ENCODE measurements at regions not wholly inside any gene's neighbourhood (a gene's known extent, or its start where the extent isn't known, plus 50 kb on each side); places are given as distances from the start of the nearest gene placed in this dataset.

DNA sequence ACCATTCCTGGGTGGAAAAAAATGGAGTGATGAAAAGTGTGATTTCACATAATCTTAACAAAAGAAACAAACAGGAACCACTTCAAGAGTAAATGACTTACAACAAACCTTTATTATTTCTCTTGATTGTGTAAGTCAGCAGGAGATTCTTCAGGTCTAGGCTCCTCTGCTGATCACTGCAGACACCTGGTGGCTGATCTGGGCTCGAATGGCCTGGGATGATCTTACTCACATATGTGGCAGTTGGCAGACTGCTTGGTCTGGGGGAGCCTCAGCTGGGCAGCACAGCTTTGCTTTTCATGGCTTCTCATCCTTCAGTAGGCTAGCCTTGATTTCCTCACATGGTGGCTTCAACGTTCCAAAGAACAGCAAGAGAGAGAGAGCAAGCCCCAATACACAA lies 215.4 kb upstream of the PRICKLE1 start:
- WGBS (ENCODE audit: low lambda C conversion rate, missing lambda C conversion rate): 75% methylated on average over 2 of the region's 2 CpGs
- no peaks in the 10 kb centered on the region for H3K27me3 ChIP-seq
- peaks cover 14% of the 10 kb centered on the region for H3K4me1 ChIP-seq (ENCODE audit: insufficient read depth)

DNA sequence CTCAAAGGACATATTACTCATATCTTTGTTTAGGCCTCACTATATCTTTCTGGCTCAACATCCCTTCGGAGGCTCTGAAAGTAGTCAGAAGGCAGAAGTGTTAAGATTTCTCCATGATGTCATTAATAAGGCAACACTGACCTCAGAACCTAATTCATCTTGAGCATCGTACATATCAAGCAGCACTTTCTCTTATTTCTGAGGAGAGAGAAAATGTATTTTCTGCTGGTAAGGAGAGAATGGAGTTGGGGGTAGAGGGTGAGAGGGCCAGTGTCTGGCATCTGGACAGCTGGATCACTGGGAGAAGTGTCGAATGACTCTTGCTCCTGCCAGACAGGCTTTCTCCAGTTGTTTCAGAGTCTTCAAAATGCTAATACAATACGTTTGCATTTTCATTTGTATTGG lies 213.2 kb upstream of the PRICKLE1 start:
- Histone ChIP-seq H3K4me1 (ENCODE audit: insufficient read depth) (peaks cover 8% of the 10 kb centered on the region), H3K4me2 (no peak overlapping the region), H3K4me3 (no peak overlapping the region), H2AFZ (no peak overlapping the region), H3K9me3 (ENCODE audit: low read depth) (no peaks in the 10 kb centered on the region), H3K27ac (peak overlapping the region; percentile 9), H3K9me2 (replicated peaks; ENCODE audit: insufficient read depth) (no peaks in the 10 kb centered on the region), H3K27me3 (no peaks in the 10 kb centered on the region), H4K20me1 (ENCODE audit: insufficient read depth, poor library complexity, severe bottlenecking) (no peaks in the 10 kb centered on the region), H3K36me3 (replicated peaks; ENCODE audit: insufficient read depth, low read depth) (no peaks in the 10 kb centered on the region), H3K79me2 (no peaks in the 10 kb centered on the region)
- 50% methylated on average over 4 of the region's 4 CpGs for WGBS (ENCODE audit: low lambda C conversion rate, missing lambda C conversion rate)
- no peak for TF ChIP-seq EZH2phosphoT487 (IDR thresholded peaks at IDR 0.05; ENCODE audit: low read depth, severe bottlenecking, unreplicated experiment)
- no peak for TF ChIP-seq EZH2 (IDR thresholded peaks at IDR 0.05; ENCODE audit: borderline replicate concordance)
- TF ChIP-seq, protein P1, sequence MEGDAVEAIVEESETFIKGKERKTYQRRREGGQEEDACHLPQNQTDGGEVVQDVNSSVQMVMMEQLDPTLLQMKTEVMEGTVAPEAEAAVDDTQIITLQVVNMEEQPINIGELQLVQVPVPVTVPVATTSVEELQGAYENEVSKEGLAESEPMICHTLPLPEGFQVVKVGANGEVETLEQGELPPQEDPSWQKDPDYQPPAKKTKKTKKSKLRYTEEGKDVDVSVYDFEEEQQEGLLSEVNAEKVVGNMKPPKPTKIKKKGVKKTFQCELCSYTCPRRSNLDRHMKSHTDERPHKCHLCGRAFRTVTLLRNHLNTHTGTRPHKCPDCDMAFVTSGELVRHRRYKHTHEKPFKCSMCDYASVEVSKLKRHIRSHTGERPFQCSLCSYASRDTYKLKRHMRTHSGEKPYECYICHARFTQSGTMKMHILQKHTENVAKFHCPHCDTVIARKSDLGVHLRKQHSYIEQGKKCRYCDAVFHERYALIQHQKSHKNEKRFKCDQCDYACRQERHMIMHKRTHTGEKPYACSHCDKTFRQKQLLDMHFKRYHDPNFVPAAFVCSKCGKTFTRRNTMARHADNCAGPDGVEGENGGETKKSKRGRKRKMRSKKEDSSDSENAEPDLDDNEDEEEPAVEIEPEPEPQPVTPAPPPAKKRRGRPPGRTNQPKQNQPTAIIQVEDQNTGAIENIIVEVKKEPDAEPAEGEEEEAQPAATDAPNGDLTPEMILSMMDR (IDR thresholded peaks at IDR 0.05; ENCODE audit: poor library complexity): no peak
- DNase-seq (ENCODE audit: low spot score): no peak

More for the DNA sequence above, 215.4 kb upstream of the PRICKLE1 start:
- no peaks in the 10 kb centered on the region for H3K9me2 ChIP-seq (replicated peaks; ENCODE audit: insufficient read depth)
- no peaks in the 10 kb centered on the region for H3K9me3 ChIP-seq (ENCODE audit: low read depth)
- H3K27ac ChIP-seq: no peak overlapping the region
- H2AFZ ChIP-seq: no peak overlapping the region
- no peak overlapping the region for H3K4me3 ChIP-seq
- TF ChIP-seq EZH2phosphoT487 (IDR thresholded peaks at IDR 0.05; ENCODE audit: low read depth, severe bottlenecking, unreplicated experiment): no peak
- TF ChIP-seq EZH2 (IDR thresholded peaks at IDR 0.05; ENCODE audit: borderline replicate concordance): no peak
- TF ChIP-seq, protein P1 (IDR thresholded peaks at IDR 0.05; ENCODE audit: poor library complexity): no peak
- no peaks in the 10 kb centered on the region for H3K79me2 ChIP-seq
- H3K4me2 ChIP-seq: no peak overlapping the region
- no peaks in the 10 kb centered on the region for H3K36me3 ChIP-seq (replicated peaks; ENCODE audit: insufficient read depth, low read depth)
- no peak for DNase-seq (ENCODE audit: low spot score)
- H4K20me1 ChIP-seq (ENCODE audit: insufficient read depth, poor library complexity, severe bottlenecking): no peaks in the 10 kb centered on the region

DNA sequence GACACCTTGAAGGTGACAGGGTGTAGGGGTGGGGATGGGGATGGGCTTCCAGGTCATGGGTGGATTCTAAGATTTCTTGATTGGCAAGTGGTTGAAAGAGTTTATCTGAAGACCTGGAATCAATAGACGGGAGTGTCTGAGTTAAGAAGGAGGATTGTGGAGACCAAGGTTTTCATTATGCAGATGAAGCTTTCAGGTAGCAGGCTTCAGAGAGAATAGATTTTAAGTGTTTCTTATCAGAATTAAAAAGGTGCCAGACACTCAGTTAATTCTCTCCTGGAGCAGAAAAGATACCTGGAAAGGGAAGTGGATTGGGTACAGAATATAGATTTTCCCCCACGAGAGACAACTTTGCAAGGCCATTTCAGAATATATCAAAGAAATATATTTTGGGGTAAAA lies 211.7 kb upstream of the PRICKLE1 start:
- H4K20me1 ChIP-seq (ENCODE audit: insufficient read depth, poor library complexity, severe bottlenecking): no peaks in the 10 kb centered on the region
- no peak overlapping the region for H2AFZ ChIP-seq
- no peaks in the 10 kb centered on the region for H3K9me3 ChIP-seq (ENCODE audit: low read depth)
- no peak overlapping the region for H3K27ac ChIP-seq
- no peak for TF ChIP-seq EZH2 (IDR thresholded peaks at IDR 0.05; ENCODE audit: borderline replicate concordance)
- TF ChIP-seq, protein P1 (IDR thresholded peaks at IDR 0.05; ENCODE audit: poor library complexity): no peak
- TF ChIP-seq EZH2phosphoT487 (IDR thresholded peaks at IDR 0.05; ENCODE audit: low read depth, severe bottlenecking, unreplicated experiment): no peak
- WGBS (ENCODE audit: low lambda C conversion rate, missing lambda C conversion rate): 90% methylated on average over 2 of the region's 2 CpGs
- DNase-seq (ENCODE audit: low spot score): no peak
- no peak overlapping the region for H3K4me2 ChIP-seq
- no peaks in the 10 kb centered on the region for H3K36me3 ChIP-seq (replicated peaks; ENCODE audit: insufficient read depth, low read depth)
- no peaks in the 10 kb centered on the region for H3K27me3 ChIP-seq
- peaks cover 8% of the 10 kb centered on the region for H3K4me1 ChIP-seq (ENCODE audit: insufficient read depth)
- H3K4me3 ChIP-seq: no peak overlapping the region
- no peaks in the 10 kb centered on the region for H3K79me2 ChIP-seq
- no peaks in the 10 kb centered on the region for H3K9me2 ChIP-seq (replicated peaks; ENCODE audit: insufficient read depth)

DNA sequence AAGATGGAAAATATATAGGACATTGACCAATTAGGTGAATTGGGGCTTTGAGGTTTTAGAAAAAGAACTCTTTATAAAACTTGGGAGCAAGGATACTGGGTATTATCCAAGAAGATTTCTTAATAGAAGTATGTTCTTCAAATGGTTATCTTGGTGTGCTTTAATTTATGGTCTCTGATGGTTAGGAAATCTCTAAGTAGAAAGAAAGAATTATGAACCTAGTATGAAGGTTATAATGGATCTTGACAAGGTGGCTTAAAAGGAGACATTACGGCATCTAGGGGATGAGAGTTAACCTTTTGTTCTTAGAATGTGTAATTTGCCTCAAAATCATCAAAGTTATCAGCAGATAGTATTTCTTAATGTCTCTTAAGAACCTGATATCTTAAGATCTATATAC lies 210.4 kb upstream of the PRICKLE1 start:
- no peaks in the 10 kb centered on the region for H3K79me2 ChIP-seq
- H2AFZ ChIP-seq: no peak overlapping the region
- 72% methylated on average over 1 of the region's 1 CpG for WGBS (ENCODE audit: low lambda C conversion rate, missing lambda C conversion rate)

More for the DNA sequence above, 210.4 kb upstream of the PRICKLE1 start:
- no peak for TF ChIP-seq EZH2phosphoT487 (IDR thresholded peaks at IDR 0.05; ENCODE audit: low read depth, severe bottlenecking, unreplicated experiment)
- no peak for TF ChIP-seq EZH2 (IDR thresholded peaks at IDR 0.05; ENCODE audit: borderline replicate concordance)
- TF ChIP-seq, protein P1 (IDR thresholded peaks at IDR 0.05; ENCODE audit: poor library complexity): no peak
- no peaks in the 10 kb centered on the region for H3K9me2 ChIP-seq (replicated peaks; ENCODE audit: insufficient read depth)
- no peak overlapping the region for H3K27ac ChIP-seq
- no peak overlapping the region for H3K4me2 ChIP-seq
- no peaks in the 10 kb centered on the region for H3K36me3 ChIP-seq (replicated peaks; ENCODE audit: insufficient read depth, low read depth)
- H4K20me1 ChIP-seq (ENCODE audit: insufficient read depth, poor library complexity, severe bottlenecking): no peaks in the 10 kb centered on the region
- no peak for DNase-seq (ENCODE audit: low spot score)
- no peaks in the 10 kb centered on the region for H3K27me3 ChIP-seq
- H3K4me3 ChIP-seq: no peak overlapping the region
- H3K9me3 ChIP-seq (ENCODE audit: low read depth): no peaks in the 10 kb centered on the region
- peaks cover 8% of the 10 kb centered on the region for H3K4me1 ChIP-seq (ENCODE audit: insufficient read depth)
